DMS53 (cell line): ENCODE measurements at regions not wholly inside any gene's neighbourhood (a gene's known extent, or its start where the extent isn't known, plus 50 kb on each side); places are given as distances from the start of the nearest gene placed in this dataset.

Experiments
- DNase-seq: peaks from one replicate; lab custom pipeline; 2025; lab: John Stamatoyannopoulos, UW

- no peak for DNase-seq
Observed at GRCh38 chr4:176507845-176508533, 188.2 kb downstream of the SPCS3 start.

- DNase-seq, result no peak
Observed at GRCh38 chr4:176508780-176509331, 189.1 kb downstream of the SPCS3 start.

DNA sequence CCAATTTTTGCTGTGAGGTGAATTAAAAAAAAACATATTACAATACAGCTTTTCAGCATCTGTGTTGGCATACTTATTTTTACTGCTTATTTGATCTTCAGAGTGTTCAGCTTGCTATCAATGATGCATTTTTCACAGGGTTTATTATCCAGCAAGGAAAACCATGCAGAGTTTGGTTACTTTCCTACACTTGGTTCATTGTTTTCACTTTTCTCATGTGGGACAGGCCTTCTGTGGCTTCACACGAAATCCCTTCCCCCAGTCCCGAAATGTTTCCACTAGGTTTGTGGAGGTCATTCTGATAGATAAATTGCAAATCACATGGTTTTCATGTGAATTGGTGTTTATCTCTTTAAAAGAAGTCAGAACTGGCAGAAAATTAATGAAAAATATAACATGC is 205.8 kb downstream of the SPCS3 start:
- DNase-seq, result no peak

GRCh38 chr4:176526704-176527103 is 206.9 kb downstream of the SPCS3 start:
- DNase-seq, result no peak

- DNase-seq, result no peak
Observed at GRCh38 chr4:176529574-176529973, 209.8 kb downstream of the SPCS3 start.

DNA sequence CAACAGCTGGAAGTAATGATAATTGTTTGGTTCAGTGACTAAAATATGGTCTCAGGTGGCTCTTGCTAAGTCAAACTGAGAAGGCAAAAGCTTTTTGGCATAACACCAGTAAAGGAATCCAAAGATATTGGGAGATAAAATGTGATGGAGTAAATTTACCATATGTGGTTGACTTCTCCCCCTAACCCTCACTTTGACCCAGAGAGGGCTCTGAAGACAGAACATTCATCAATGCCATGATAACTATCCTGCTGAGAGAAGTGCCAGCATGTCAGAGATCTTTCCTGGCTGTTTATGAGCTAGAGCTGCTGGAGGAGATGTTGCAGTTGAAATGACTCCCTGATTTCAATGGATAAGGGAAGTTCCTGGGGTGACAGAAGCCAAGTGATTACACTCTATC is 213.4 kb downstream of the SPCS3 start:
- no peak for DNase-seq

GRCh38 chr4:176534566-176534965 is 214.8 kb downstream of the SPCS3 start:
- DNase-seq, result no peak

- no peak for DNase-seq
Observed at GRCh38 chr4:176538217-176538925, 218.6 kb downstream of the SPCS3 start.

- DNase-seq, result no peak
Observed at GRCh38 chr4:176539091-176539784, 219.5 kb downstream of the SPCS3 start.

GRCh38 chr4:176539785-176540175 is 220.0 kb downstream of the SPCS3 start:
- DNase-seq, result no peak

GRCh38 chr4:176540814-176541213 is 221.0 kb downstream of the SPCS3 start:
- DNase-seq, result no peak

GRCh38 chr4:176545872-176546271 is 226.1 kb downstream of the SPCS3 start:
- DNase-seq, result no peak

DNA sequence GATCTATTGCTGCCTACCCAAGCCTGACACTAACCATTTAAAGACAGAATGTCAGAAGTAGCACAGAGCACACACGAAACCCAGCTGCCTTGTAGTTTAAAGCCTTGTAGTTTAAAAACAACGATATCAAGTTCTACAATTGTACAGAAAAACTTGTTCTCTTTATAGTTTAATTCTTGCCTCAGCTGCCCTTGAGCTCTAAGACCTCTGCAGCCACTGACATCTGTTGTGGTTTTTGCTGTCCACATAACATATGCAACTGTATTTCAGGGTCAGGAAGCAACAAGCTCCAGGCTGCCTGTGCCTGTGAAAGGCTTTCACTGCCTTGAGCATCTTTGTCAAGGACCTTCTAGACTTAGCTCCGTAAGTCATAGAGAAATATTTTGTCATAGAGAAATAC is 227.2 kb downstream of the SPCS3 start:
- DNase-seq, result no peak

- DNase-seq, result no peak
Observed at GRCh38 chr4:176548571-176548970, 228.8 kb downstream of the SPCS3 start.

- DNase-seq, result no peak
Observed at GRCh38 chr4:176549161-176549865, 229.5 kb downstream of the SPCS3 start.

DNA sequence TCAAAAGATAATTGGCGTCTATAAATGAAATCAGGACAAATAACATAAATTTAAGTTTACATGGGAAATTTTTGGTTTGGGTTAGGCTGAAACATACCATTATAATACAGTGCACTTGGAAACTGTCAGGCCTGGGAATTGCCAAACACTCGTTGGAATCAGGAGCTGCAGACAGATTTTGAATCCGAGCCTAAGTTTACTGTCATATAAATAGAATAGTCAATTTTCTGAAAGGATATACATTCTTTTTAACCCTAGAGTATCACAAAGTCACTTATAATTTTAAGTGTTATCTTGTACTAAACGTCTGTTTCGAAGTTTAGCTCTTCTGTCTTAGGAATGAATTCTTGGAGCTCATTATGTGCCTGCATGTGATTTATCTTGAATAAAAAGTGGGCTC is 234.1 kb downstream of the VEGFC start:
- DNase-seq, result no peak

DNA sequence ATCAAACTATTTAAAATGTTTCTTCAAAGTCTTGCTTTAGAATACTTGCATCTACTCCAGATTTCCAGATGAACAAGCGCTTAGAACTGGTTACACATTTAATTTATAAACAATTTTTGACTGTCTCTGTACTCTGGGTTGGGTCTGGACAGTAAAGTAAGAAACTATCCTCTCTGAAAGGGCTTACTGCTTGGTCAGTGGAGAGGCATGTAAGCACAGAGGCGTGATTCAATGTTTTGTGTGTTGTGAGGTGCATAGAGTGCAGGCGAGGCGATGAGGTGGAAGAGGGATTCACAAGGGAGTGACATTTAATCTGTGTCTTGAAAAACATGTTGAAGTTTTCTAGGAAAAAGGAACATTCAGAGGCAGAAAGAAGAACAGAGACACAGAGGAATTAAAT is 231.4 kb downstream of the VEGFC start:
- no peak for DNase-seq

DNA sequence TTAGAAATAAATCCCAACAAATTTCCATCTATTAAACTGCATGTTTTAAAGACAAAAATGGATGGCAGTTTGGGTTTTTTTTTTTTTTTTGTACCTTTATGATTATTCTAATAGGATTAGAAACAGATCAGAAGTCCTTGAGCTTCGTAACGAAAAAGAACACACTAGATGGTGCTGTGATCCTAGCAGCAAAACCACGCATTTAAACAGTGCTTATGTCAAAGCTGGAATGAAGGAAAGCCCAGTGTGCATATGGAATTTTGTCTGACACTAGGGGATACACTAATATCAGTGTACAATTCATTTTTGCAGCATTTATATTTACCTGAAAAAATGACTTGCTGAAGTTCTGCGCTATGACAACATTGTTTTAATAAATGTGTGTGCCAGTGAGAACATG is 229.1 kb downstream of the VEGFC start:
- peak; percentile 49 for DNase-seq

DNA sequence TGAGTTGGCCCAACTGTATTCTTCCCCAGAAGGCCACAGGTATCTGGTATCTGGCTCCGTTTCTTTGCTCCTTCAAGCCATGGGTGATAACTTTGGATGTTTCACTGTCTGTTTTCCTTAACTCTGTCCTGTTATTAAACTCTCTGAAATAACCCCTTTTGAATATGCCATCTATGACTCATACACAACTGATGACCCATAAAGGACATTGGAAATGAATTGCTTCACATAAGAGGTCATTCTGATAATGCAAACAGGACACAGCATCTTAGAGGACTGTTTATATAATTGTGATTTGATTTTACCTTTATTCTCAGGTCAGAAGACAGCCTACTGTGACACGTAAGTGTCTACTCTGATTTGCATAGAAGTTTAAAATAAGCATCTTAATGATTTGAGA is 227.7 kb downstream of the VEGFC start:
- DNase-seq, result peak; percentile 18

DNA sequence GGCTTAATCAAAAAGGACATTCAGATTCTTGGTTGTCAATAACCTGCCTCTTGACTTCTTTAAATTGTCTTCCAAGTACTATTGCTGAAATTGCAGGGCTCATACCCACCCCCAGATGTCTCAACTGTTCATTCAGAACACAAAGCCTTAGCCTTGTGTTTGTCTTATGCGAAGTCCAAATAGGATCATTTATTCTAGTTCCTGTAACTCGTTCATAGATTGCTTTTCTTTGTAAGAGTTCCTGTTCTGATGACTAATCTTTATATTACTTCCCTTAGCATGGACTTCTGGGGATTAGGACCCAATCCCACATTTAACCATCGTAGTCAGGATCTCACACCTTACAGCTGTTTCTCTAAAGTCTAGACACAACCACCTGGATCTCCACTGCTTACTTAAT is 226.0 kb downstream of the VEGFC start:
- no peak for DNase-seq

DNA sequence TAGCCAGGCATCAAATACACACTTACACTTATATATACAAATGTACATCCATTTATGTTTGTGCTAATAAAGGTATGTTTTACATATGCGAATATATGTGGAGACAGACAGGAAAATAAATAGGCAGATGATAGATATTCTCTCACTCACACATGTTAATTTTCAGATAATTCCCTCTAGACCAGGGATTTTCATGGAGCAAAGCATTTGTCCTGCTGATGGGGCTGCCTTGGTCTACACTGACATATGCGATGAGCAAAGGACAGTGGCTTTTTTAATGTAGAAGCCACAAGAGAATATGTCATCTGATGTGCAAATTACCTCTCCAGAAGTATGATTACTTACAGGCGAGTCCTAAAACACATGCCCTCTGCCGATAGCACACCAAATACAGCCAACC is 224.5 kb downstream of the VEGFC start:
- no peak for DNase-seq

DNA sequence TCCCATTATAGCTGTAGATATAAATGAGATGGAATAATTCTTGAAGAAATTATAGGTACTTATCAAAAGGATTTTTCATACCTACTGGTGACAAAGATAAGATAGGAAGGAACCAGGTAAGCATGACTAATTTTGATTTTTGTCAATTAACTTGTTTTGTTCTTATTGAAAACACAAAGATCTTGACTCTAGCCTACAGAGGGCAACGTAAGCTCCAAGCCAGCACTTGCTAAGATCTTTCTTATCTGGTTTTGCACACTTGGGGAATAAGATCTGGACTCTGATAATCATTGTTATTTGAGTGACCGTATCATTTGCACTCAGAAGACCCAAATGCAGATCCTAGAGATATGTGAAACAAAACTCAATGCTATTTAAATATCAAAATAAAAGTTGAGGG is 223.4 kb downstream of the VEGFC start:
- DNase-seq, result no peak
